ENCODE measurements at regions not wholly inside any gene's neighbourhood (a gene's known extent, or its start where the extent isn't known, plus 50 kb on each side); places are given as distances from the start of the nearest gene placed in this dataset.

GRCh38 chr21:17352996-17353655 lies 159.7 kb upstream of the CXADR start:
- Histone ChIP-seq H3K36me3 (ENCODE audit: control insufficient read depth, insufficient read depth, low read length) (no peaks in the 10 kb centered on the region), H3K27me3 (replicated peaks; ENCODE audit: control insufficient read depth, insufficient read depth, low read length) (no peaks in the 10 kb centered on the region; the same call in 1 of the 2 replicates), H3K9me3 (no peaks in the 10 kb centered on the region), H3K4me3 (ENCODE audit: low read depth, low read length) (no peak overlapping the region), H3K4me1 (0 out of 2 replicates have a peak, but pooled peaks cover 3% of the 10 kb centered on the region)
- no peaks in the 10 kb centered on the region for H3K9me3 Mint-ChIP-seq (ENCODE audit: unreplicated experiment)
- no TSS peak for BruUV-seq (replicated peaks)
- no peak overlapping the region for H3K4me3 Mint-ChIP-seq (ENCODE audit: unreplicated experiment)
- POLR2A ChIA-PET = no interaction called here
- intact Hi-C loops (cut with micrococcal nuclease; ENCODE audit: unreplicated experiment) = no loop called here
- H3K4me1 Mint-ChIP-seq (ENCODE audit: low read depth, unreplicated experiment) = no peaks in the 10 kb centered on the region
- TF ChIP-seq CTCF (IDR thresholded peaks at IDR 0.05; ENCODE audit: insufficient read depth in 1 of 2, low read depth in 1 of 2, low read length in 1 of 2, severe bottlenecking in 1 of 2, unreplicated experiment in 1 of 2) = no peak
- no peaks in the 10 kb centered on the region for H3K36me3 Mint-ChIP-seq (ENCODE audit: insufficient read depth, unreplicated experiment)
- CTCF ChIA-PET = no interaction called here
- no peak overlapping the region for H3K27ac Mint-ChIP-seq (ENCODE audit: unreplicated experiment)
- peaks cover 10% of the 10 kb centered on the region for H3K27me3 Mint-ChIP-seq (ENCODE audit: insufficient read depth, unreplicated experiment)
- no peak for DNase-seq

GRCh38 chr21:17359781-17360180 lies 153.1 kb upstream of the CXADR start:
- DNase-seq = no peak
- CTCF ChIA-PET = no interaction called here
- POLR2A ChIA-PET = no interaction called here

GRCh38 chr21:17368748-17369363 lies 144.0 kb upstream of the CXADR start:
- H3K4me1 ChIP-seq = peaks cover 41% of the 10 kb centered on the region
- Mint-ChIP-seq H3K27ac (ENCODE audit: unreplicated experiment) (no peak overlapping the region), H3K4me3 (ENCODE audit: unreplicated experiment) (no peak overlapping the region), H3K27me3 (ENCODE audit: insufficient read depth, unreplicated experiment) (no peaks in the 10 kb centered on the region), H3K9me3 (ENCODE audit: unreplicated experiment) (peaks cover 3% of the 10 kb centered on the region), H3K4me1 (ENCODE audit: low read depth, unreplicated experiment) (peaks cover 33% of the 10 kb centered on the region), H3K36me3 (ENCODE audit: insufficient read depth, unreplicated experiment) (no peaks in the 10 kb centered on the region)
- POLR2A ChIA-PET = no interaction called here
- DNase-seq = no peak
- no peak overlapping the region for H3K4me3 ChIP-seq (ENCODE audit: low read depth, low read length)
- no TSS peak for BruUV-seq (replicated peaks)
- intact Hi-C loops (cut with micrococcal nuclease; ENCODE audit: unreplicated experiment) = no loop called here
- no peaks in the 10 kb centered on the region for H3K27me3 ChIP-seq (replicated peaks; ENCODE audit: control insufficient read depth, insufficient read depth, low read length)
- TF ChIP-seq CTCF (IDR thresholded peaks at IDR 0.05; ENCODE audit: insufficient read depth in 1 of 2, low read depth in 1 of 2, low read length in 1 of 2, severe bottlenecking in 1 of 2, unreplicated experiment in 1 of 2) = no peak
- CTCF ChIA-PET = no interaction called here
- H3K9me3 ChIP-seq = no peaks in the 10 kb centered on the region
- no peaks in the 10 kb centered on the region for H3K36me3 ChIP-seq (ENCODE audit: control insufficient read depth, insufficient read depth, low read length)

More at GRCh38 chr21:17359781-17360180, 153.1 kb upstream of the CXADR start:
- intact Hi-C loops (cut with micrococcal nuclease; ENCODE audit: unreplicated experiment) = no loop called here
- H3K27me3 ChIP-seq (replicated peaks; ENCODE audit: control insufficient read depth, insufficient read depth, low read length) = no peaks in the 10 kb centered on the region
- TF ChIP-seq CTCF (IDR thresholded peaks at IDR 0.05; ENCODE audit: insufficient read depth in 1 of 2, low read depth in 1 of 2, low read length in 1 of 2, severe bottlenecking in 1 of 2, unreplicated experiment in 1 of 2) = no peak
- no peaks in the 10 kb centered on the region for H3K4me1 Mint-ChIP-seq (ENCODE audit: low read depth, unreplicated experiment)
- no peaks in the 10 kb centered on the region for H3K9me3 ChIP-seq
- BruUV-seq (replicated peaks) = no TSS peak
- 0 out of 2 replicates have a peak, but pooled peaks cover 3% of the 10 kb centered on the region for H3K4me1 ChIP-seq
- no peak overlapping the region for H3K4me3 Mint-ChIP-seq (ENCODE audit: unreplicated experiment)
- no peaks in the 10 kb centered on the region for H3K27me3 Mint-ChIP-seq (ENCODE audit: insufficient read depth, unreplicated experiment)
- H3K36me3 Mint-ChIP-seq (ENCODE audit: insufficient read depth, unreplicated experiment) = no peaks in the 10 kb centered on the region
- H3K4me3 ChIP-seq (ENCODE audit: low read depth, low read length) = no peak overlapping the region
- H3K27ac Mint-ChIP-seq (ENCODE audit: unreplicated experiment) = no peak overlapping the region
- no peaks in the 10 kb centered on the region for H3K9me3 Mint-ChIP-seq (ENCODE audit: unreplicated experiment)
- no peaks in the 10 kb centered on the region for H3K36me3 ChIP-seq (ENCODE audit: control insufficient read depth, insufficient read depth, low read length)
